Upper lobe of right lung (tissue), 1 donor: ENCODE measurements at regions not wholly inside any gene's neighbourhood (a gene's known extent, or its start where the extent isn't known, plus 50 kb on each side); places are given as distances from the start of the nearest gene placed in this dataset.

Experiments
- ATAC-seq: fragments of 200-7000 bp; cut with Tn5 transposase; one replicate; pipeline ENCODE4 v1.9.1; 2020; ENCODE audit warnings: mild to moderate bottlenecking, moderate library complexity
- DNase-seq: peaks from one replicate; pipeline ENCODE4 v3.0.0-alpha.2; 2020
- H3K27ac ChIP-seq: fragments of 200-600 bp; one replicate; pipeline ENCODE4 v1.8.0; 2022
- H3K27me3 ChIP-seq: fragments of 200-600 bp; one replicate; pipeline ENCODE4 v1.8.0; 2022; ENCODE audit warnings: mild to moderate bottlenecking
- H3K36me3 ChIP-seq: fragments of 200-600 bp; one replicate; pipeline ENCODE4 v1.8.0; 2022
- H3K4me1 ChIP-seq: fragments of 200-600 bp; one replicate; pipeline ENCODE4 v1.8.0; 2022
- H3K4me3 ChIP-seq: fragments of 200-600 bp; one replicate; pipeline ENCODE4 v1.8.0; 2022; ENCODE audit warnings: mild to moderate bottlenecking
- H3K9me3 ChIP-seq: fragments of 200-600 bp; one replicate; pipeline ENCODE4 v1.8.0; 2022
- intact Hi-C: fragments of 100-400 bp; cut with DNase I; formaldehyde crosslinking; loops from one replicate; pipeline ENCODE4 v1.11.0; 2022
- TF ChIP-seq, protein P1 (sequence below): fragments of 200-600 bp; IDR thresholded peaks from one replicate; pipeline ENCODE4 v1.8.0; 2022; ENCODE audit warnings: antibody characterized with exemption
- donor health status: DM: no; HTN: yes; CAD: no; lungs with severe emphysema.

DNA sequence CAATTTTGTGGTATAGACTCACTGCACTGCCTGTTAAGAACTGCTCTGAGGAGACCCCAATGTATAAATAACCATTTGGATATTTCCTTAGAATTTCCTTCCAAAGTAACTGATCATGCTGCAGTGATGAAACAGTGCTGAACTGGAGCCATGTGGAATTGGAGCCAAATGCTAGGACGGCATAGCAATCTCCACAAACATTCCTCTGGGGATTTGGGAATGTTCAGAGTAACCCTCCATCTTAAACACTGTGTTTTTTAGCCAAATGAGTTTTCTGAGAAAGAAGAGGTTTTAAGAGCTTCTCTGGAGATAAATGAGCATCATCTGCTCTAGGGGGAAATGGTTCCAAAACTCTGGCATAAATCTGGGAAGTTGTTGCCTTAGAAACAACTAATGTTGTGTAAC, 98.2 kb downstream of the OLFM4 start:
- no peaks in the 10 kb centered on the region for H3K9me3 ChIP-seq
- H3K36me3 ChIP-seq = no peaks in the 10 kb centered on the region
- intact Hi-C loops = no loop called here
- ATAC-seq (no peak), DNase-seq (no peak)
- H3K27me3 ChIP-seq = no peaks in the 10 kb centered on the region
- no peaks in the 10 kb centered on the region for H3K4me1 ChIP-seq
- TF ChIP-seq, protein P1, sequence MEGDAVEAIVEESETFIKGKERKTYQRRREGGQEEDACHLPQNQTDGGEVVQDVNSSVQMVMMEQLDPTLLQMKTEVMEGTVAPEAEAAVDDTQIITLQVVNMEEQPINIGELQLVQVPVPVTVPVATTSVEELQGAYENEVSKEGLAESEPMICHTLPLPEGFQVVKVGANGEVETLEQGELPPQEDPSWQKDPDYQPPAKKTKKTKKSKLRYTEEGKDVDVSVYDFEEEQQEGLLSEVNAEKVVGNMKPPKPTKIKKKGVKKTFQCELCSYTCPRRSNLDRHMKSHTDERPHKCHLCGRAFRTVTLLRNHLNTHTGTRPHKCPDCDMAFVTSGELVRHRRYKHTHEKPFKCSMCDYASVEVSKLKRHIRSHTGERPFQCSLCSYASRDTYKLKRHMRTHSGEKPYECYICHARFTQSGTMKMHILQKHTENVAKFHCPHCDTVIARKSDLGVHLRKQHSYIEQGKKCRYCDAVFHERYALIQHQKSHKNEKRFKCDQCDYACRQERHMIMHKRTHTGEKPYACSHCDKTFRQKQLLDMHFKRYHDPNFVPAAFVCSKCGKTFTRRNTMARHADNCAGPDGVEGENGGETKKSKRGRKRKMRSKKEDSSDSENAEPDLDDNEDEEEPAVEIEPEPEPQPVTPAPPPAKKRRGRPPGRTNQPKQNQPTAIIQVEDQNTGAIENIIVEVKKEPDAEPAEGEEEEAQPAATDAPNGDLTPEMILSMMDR = no peak
- no peak overlapping the region for H3K4me3 ChIP-seq
- no peak overlapping the region for H3K27ac ChIP-seq

- DNase-seq (no peak), ATAC-seq (no peak)
- TF ChIP-seq, protein P1 = no peak
- Histone ChIP-seq H3K9me3 (no peaks in the 10 kb centered on the region), H3K4me3 (no peak overlapping the region), H3K4me1 (no peaks in the 10 kb centered on the region), H3K27ac (no peak overlapping the region), H3K27me3 (no peaks in the 10 kb centered on the region), H3K36me3 (no peaks in the 10 kb centered on the region)
- intact Hi-C loops = no loop called here
Observed at GRCh38 chr13:53127373-53127772, 98.8 kb downstream of the OLFM4 start.

DNA sequence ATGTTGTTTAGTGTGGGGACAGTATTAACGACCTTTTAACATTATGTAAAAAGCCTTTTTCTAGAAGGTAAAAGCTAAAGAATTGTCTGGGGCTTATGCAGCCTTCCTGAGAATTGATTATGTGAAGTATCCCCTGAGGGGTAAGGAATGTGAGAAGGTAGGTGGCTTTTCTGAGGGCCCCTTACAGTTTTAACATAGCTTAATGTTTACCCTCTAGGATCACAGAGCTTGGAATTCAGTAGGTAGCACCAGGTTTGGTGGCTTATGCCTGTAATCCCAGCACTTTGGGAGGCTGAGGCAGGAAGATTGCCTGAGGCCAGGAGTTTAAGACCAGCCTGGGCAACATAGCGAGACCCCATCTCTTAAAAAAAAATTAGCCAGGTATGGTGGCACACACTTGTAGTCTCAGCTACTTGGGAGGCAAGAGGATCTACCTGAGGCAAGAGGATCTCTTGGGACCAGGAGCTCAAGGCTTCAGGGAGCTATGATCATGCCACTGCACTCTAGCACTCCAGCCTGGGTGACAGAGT, 101.3 kb downstream of the OLFM4 start:
- intact Hi-C loops = no loop called here
- no peaks in the 10 kb centered on the region for H3K4me1 ChIP-seq
- no peaks in the 10 kb centered on the region for H3K9me3 ChIP-seq
- no peak for ATAC-seq
- H3K27me3 ChIP-seq = no peaks in the 10 kb centered on the region
- DNase-seq = no peak
- TF ChIP-seq, protein P1 = no peak
- no peaks in the 10 kb centered on the region for H3K36me3 ChIP-seq
- no peak overlapping the region for H3K27ac ChIP-seq
- H3K4me3 ChIP-seq = no peak overlapping the region

GRCh38 chr13:53131361-53131760, 102.7 kb downstream of the OLFM4 start:
- no peaks in the 10 kb centered on the region for H3K36me3 ChIP-seq
- H3K27me3 ChIP-seq = no peaks in the 10 kb centered on the region
- H3K4me1 ChIP-seq = no peaks in the 10 kb centered on the region
- H3K9me3 ChIP-seq = no peaks in the 10 kb centered on the region
- intact Hi-C loops = no loop called here
- H3K27ac ChIP-seq = no peak overlapping the region
- DNase-seq = no peak
- ATAC-seq = no peak
- H3K4me3 ChIP-seq = no peak overlapping the region
- TF ChIP-seq, protein P1 = no peak

DNA sequence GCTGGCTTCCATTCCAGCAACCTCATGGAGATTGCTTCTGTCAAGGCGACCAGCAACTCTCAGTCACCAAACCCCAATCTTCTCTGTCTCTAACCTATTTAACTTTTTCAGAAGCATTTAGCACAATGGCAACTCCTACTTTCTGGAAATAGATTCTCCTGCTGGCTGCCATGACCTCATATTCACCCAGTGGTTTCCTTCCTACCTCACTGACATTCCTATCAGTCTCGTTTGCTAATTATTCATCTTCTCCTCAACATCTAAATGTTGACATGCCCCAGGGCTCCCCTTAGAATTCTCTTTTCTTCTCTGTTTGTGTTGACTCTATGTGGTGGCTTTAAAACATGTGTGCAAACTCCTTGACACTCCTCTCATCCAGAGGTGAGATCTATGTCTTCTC, 106.7 kb downstream of the OLFM4 start:
- H3K4me1 ChIP-seq = no peaks in the 10 kb centered on the region
- H3K27ac ChIP-seq = no peak overlapping the region
- no peak for DNase-seq
- intact Hi-C loops = no loop called here
- no peaks in the 10 kb centered on the region for H3K27me3 ChIP-seq
- H3K36me3 ChIP-seq = no peaks in the 10 kb centered on the region
- no peak for ATAC-seq
- H3K4me3 ChIP-seq = no peak overlapping the region
- TF ChIP-seq, protein P1 = no peak
- H3K9me3 ChIP-seq = no peaks in the 10 kb centered on the region
